Uterus (tissue), 2 donors: ENCODE measurements at regions not wholly inside any gene's neighbourhood (a gene's known extent, or its start where the extent isn't known, plus 50 kb on each side); places are given as distances from the start of the nearest gene placed in this dataset.

Experiments
- POLR2A ChIP-seq, 2 donors: fragments of 450-650 bp; IDR thresholded peaks; one replicate each; pipeline ENCODE4 v1.6.1; 2016; ENCODE audit warnings: antibody characterized with exemption in 2 of 2, mild to moderate bottlenecking in 1 of 2, moderate library complexity in 1 of 2
- TF ChIP-seq, protein P1 (sequence below), 4 experiments: fragments of 200-600 bp in 2 of 4; fragments of 450-650 bp in 2 of 4; sonication (generic) in 2 of 4; IDR thresholded peaks; one replicate each; pipeline ENCODE4 v1.5.1; 2016 to 2019; ENCODE audit warnings: antibody characterized with exemption in 4 of 4, mild to moderate bottlenecking in 2 of 4, moderate library complexity in 1 of 4

DNA sequence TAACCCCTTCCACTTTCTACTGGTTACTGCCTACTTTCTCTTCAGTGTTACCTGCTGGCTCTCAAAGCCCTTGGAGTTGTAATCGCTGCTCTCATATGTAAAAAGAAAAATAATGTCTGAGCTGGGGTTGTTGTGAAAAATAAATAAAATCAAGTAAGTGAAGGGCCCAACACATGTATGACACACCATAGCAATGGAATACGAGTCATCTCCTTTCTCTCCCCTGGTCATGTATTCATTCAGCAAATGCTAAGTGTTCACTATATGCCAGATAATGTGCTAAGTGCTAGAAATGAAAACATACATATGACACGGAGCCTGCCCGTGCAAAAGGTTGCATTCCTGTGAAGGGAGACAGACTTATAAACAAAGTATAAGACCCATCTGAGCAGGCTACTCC, 535.0 kb downstream of the RFC3 start:
- TF ChIP-seq, protein P1, sequence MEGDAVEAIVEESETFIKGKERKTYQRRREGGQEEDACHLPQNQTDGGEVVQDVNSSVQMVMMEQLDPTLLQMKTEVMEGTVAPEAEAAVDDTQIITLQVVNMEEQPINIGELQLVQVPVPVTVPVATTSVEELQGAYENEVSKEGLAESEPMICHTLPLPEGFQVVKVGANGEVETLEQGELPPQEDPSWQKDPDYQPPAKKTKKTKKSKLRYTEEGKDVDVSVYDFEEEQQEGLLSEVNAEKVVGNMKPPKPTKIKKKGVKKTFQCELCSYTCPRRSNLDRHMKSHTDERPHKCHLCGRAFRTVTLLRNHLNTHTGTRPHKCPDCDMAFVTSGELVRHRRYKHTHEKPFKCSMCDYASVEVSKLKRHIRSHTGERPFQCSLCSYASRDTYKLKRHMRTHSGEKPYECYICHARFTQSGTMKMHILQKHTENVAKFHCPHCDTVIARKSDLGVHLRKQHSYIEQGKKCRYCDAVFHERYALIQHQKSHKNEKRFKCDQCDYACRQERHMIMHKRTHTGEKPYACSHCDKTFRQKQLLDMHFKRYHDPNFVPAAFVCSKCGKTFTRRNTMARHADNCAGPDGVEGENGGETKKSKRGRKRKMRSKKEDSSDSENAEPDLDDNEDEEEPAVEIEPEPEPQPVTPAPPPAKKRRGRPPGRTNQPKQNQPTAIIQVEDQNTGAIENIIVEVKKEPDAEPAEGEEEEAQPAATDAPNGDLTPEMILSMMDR (IDR thresholded peaks at IDR 0.05): no peak
- TF ChIP-seq POLR2A (IDR thresholded peaks at IDR 0.05): no peak
